Choroid plexus epithelial cell (primary cell): ENCODE measurements at regions not wholly inside any gene's neighbourhood (a gene's known extent, or its start where the extent isn't known, plus 50 kb on each side); places are given as distances from the start of the nearest gene placed in this dataset.

ENCODE experiments used
- DNase-seq: peaks from one replicate; pipeline ENCODE4 v3.0.0-alpha.2; 2010; ENCODE audit warnings: low read depth
- H3K4me3 ChIP-seq: 2 replicates; pipeline ENCODE4 v1.5.1; 2011; ENCODE audit warnings: low read depth, mild to moderate bottlenecking, control low read depth, low read length, moderate library complexity
- TF ChIP-seq, protein P1 (sequence below): conservative IDR thresholded peaks from 2 replicates; pipeline ENCODE4 v1.5.1; 2011; ENCODE audit warnings: low read depth, mild to moderate bottlenecking, control low read depth, inconsistent platforms, low read length, moderate library complexity

DNA sequence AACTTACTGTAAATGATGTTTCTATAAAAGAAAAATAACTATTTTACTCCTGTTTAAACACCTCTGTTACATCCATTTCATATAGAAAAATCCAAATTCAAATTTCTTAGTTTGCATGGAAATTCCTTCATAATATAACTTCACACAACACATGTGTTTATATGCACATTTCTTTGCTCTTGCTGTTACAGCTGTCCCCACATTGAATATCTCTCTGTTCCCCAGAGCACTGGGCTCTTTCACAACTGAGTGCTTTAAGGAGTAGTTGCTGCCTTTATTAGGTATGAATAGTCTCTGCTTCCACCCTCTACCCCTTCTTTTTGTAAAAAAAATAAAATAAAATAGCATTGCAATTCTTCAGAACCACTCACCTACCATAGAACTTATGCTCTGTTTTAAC, 287.0 kb downstream of the OLFM3 start:
- no peak for DNase-seq
- TF ChIP-seq, protein P1, sequence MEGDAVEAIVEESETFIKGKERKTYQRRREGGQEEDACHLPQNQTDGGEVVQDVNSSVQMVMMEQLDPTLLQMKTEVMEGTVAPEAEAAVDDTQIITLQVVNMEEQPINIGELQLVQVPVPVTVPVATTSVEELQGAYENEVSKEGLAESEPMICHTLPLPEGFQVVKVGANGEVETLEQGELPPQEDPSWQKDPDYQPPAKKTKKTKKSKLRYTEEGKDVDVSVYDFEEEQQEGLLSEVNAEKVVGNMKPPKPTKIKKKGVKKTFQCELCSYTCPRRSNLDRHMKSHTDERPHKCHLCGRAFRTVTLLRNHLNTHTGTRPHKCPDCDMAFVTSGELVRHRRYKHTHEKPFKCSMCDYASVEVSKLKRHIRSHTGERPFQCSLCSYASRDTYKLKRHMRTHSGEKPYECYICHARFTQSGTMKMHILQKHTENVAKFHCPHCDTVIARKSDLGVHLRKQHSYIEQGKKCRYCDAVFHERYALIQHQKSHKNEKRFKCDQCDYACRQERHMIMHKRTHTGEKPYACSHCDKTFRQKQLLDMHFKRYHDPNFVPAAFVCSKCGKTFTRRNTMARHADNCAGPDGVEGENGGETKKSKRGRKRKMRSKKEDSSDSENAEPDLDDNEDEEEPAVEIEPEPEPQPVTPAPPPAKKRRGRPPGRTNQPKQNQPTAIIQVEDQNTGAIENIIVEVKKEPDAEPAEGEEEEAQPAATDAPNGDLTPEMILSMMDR, result no peak
- H3K4me3 ChIP-seq, result no peak overlapping the region

DNA sequence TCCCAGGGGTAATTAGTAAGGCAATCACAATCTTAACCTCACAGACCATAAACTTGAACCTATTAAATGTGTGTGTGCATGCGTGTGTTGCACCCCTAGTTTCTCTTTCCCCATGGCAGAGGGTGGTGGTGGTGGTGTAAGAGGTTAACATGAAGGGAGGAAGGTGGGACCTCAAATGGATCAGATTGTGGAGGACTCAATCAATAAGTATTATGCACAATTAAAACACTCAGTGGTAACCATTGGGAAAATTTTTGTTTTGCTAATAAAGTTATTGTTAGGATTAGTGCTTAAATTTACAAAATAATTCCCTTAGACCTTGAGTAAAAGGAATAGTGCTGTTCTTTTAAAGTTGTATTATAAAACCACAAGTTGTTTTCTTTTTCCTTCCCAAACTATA, 283.0 kb downstream of the OLFM3 start:
- TF ChIP-seq, protein P1, result no peak
- H3K4me3 ChIP-seq, result no peak overlapping the region
- DNase-seq, result no peak

DNA sequence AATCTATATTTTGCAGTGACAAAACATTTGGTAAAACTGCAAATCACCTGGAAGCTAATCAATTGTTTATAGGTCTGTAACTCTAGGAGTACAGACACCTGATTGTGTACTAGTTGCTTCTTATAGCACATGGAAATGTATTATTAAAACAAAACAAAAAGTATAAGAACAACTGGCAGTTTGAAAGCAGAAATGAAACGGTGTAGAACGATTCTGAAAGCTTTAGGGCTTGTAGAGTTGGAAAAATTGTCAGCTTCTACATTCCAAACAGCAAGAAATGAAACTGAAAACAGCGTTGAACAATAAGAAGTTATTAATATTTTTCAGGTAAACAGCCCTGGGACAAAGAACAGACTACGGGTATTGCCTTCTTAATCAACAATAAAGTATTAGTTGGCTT, 273.3 kb downstream of the OLFM3 start:
- TF ChIP-seq, protein P1, result no peak
- no peak for DNase-seq
- H3K4me3 ChIP-seq, result no peak overlapping the region

DNA sequence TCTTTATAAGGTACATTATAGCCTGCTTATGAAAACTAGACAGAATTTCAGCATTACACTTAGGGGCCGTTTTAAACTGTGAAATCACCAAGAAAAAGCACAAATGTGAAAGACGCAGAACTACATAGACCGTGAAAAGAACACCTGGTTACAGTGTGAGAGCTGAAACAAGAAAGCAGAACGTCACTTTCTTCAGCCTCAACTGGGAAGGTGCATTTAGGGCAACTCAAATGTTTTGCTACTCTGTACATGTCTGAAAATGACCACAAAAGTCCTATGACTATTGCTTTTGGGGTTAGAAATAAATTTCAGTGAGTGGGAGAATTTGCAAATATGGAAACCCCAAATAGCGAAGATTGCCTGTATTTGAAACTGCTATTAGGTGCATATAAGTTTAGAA, 268.7 kb downstream of the OLFM3 start:
- TF ChIP-seq, protein P1, result no peak
- DNase-seq, result no peak
- no peak overlapping the region for H3K4me3 ChIP-seq

DNA sequence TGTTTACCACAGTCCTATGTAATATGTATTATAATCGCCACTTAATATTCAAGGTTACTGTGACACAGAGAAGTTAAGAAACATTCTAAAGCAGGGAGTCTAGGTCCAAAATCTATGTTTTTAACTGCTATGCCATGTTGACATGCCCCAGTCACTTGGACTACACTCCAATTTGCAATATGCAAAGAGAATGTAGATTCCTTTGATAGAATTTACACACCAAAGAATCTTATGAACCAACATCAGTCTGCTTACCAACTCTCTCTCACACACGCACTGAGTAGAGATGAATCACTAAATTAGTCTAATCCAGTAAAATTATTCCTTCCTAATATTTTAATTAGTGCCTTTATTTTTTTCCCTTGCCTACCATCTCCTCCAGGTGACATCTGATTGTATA, 266.2 kb downstream of the OLFM3 start:
- no peak overlapping the region for H3K4me3 ChIP-seq
- no peak for DNase-seq
- TF ChIP-seq, protein P1, result no peak

DNA sequence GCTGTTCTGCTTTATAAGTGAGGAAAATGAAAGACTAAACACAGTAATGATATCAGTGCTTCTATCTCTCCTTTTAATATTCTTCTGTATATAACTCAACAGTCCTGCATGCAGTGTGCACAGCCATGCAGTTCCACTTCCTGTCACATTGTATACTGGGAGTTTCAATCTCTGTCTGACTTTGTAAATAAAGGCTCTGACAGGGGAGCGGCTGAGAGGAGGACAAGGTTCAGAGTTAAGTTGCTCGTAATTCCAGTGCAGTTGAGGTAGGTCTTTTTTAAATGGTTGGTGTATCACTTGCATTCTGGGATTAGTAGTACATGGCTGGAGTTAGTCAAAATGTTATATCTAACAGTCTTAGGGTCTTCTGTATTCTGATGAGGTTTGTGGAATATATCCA, 264.5 kb downstream of the OLFM3 start:
- TF ChIP-seq, protein P1, result no peak
- DNase-seq, result no peak

DNA sequence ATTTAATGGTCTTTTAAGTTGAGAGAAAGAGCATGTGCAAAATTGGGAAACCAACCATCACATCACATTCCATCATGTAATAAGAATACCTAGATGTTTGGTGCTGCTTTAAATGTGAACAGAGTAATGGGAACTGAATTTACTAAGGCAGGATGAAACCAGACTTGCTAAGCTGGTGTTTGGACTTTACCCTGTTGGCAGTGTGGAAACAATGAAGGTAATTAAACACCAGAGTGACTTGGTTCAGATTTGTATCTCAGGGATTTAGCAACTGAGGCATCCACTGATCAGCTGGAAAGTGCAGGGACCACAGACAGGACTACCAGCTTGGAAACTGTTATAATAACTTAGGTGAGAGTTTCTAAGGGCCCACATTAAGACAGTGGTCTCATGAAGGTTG, 263.4 kb downstream of the OLFM3 start:
- DNase-seq, result no peak
- H3K4me3 ChIP-seq, result no peak overlapping the region
- TF ChIP-seq, protein P1, result no peak

More for the DNA sequence above, 264.5 kb downstream of the OLFM3 start:
- no peak overlapping the region for H3K4me3 ChIP-seq
